ENCODE measurements at regions not wholly inside any gene's neighbourhood (a gene's known extent, or its start where the extent isn't known, plus 50 kb on each side); places are given as distances from the start of the nearest gene placed in this dataset.
"Not testable (repeated sequence)": the region's sequence is repeated elsewhere in the genome, so short reads cannot be mapped to it uniquely, and the experiment has no call there.

DNA sequence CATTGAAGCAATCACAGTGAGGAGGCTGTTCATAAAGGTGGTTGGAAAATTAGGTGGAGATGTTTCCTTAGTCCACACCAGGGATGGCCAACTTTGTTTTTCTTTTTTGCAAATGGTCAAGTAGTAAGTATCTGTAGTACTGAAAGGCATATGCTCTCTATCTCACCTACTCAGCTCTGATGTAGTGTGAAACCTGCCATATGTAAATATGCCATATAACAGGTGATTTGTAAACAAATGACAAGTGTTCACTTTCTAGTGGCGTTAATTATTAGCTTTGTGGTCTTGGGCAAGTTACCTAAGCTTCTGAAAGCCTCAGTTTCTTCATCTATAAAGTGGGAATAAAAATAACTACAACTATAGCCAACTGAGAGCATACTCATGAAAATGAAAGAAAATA is 421.4 kb upstream of the LCORL start:
- DNase-seq (ENCODE audit: low read depth): no peak

DNA sequence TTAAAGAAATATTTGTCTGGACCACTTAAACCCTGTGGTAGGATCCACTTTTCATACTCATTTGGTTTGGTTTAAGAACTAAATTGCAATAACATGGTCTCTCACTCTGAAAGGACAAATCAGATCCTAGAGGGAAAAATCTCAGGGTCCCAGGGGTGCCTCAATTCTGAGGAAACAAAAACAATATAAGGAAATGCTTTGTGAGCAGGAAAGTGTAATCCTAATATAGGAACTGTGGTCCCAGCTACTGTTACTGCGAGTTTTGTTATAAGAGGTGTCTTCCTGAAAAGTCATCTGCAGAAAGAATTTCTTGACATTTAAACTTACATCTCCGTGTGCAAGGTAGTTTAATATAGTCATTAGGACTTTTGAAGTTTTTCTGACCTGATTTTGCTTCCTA is 420.1 kb upstream of the LCORL start:
- DNase-seq (ENCODE audit: low read depth): no peak

DNA sequence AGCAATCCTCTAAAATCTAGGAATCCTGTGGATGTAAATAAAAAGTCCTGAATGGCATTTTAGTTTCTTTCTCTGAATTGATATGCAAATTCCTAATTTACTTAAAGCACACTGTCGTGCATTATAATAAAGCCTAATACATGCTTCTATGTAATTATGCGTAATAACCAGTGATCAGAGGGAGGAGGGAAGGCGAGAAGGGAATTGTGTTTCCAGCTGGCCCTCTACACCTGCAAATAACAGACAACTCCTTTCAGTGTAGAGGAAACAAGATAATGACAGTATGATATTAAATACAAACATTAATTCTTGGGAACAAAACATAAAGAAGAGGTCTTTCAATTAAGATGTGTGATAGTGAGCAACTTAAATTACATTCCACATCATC is 419.6 kb upstream of the LCORL start:
- DNase-seq (ENCODE audit: low read depth): no peak

DNA sequence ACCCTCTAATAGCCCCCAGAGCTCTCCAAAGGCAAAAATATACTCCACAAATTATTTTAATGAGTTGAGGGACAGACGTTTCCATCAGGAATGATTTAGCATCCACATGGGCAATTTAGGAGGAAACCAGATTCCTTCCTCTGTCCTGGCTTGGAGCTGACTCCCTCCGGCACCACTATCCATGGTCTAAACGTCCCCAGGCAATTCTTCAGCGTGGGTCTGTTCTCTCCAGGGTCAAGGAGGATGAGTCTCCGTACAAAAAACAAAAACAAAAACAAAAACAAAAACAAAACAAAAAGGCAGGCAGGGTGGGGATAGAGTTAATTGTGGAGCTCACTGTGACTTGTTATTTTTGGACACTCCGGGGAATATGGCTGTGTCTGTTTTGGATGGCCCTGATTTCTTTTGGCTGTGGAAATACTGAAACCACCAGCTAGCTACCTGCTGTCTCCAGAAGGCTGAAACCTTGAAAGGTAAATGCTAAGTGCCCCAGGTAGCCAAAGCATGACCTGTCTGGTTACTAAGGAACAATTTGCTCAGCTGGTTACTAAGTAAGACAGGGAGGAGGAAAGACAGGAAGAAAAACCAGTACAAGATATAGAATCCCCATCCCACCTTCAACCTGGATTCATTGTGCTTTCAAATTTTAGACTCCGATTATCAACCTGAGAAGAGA is 419.1 kb upstream of the LCORL start:
- DNase-seq (ENCODE audit: low read depth): no peak

DNA sequence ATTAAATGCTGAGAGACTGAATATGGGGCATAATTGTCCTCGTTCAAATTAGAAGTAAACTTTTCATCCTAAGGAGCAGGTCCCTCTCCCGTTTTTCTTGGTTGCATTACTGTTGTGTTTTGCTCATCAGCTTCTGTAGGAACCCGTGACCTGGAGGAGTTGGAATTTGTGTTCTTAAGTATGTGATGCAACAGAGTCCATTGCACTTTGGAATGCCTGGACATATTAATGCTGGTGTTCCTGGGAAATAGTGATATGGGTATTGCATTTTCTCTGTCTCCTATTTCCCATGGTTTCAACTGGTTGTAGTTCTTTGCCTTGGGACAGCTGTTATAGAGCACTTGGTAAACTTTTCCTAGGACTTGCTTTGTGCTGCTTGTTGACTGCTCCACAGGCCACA is 417.8 kb upstream of the LCORL start:
- DNase-seq (ENCODE audit: low read depth): no peak

DNA sequence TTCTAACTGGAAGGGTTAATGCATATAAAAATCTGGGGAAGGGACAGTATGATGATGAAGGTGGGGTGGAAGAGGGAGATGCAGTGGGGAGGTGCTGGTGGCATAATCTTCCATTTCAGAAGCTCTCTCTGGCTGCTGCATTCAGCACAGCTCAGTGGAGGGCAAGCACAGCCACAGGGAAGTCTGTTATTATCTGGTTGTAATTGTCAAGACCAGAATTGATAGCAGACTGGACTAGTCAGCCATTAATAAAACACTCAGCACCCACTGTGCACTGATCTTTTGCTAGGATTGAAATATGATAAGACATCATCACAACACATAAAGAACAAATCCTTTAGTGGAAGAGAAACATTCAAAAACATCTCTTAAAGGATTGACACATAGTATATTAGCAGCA is 414.2 kb upstream of the LCORL start:
- no peak for DNase-seq (ENCODE audit: low read depth)

DNA sequence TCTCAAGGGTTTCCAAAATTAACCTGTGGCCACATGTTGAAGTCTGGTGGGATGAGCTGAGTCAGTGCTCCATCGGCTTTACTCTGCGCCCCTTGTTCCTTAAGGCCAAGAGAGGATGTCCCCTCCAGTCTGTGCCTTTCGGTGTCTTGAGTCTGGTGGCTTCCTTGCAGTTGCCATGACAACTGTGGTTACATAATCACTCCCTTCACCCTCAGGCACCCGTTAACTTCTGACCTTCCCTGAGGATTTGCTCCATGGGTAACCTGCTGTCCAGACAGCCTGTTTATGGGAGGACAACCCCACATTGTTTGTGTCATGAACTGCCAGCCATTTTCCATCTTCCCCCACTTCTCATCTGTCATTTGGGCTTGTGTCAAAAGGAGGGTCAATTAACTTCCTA is 401.1 kb upstream of the LCORL start:
- DNase-seq (ENCODE audit: low read depth): no peak

DNA sequence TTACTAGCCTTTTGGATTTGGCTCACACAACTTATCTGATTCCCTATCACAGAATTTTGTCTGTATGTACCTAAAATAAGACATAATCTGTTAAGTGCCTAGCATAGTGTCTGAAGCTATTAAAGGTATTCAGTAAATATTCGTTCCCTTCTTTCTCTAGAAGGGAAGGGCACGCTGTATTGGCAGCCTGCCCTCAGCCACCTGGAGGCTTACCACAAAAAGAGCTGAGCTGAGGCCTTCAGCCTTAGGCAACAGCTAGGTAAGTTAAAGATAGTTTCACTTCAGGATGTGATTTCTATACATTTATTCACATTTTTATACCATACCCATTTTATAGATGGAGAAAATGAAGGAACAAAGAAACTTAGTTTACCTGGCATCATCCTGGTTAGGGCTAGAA is 400.0 kb upstream of the LCORL start:
- DNase-seq (ENCODE audit: low read depth): no peak

DNA sequence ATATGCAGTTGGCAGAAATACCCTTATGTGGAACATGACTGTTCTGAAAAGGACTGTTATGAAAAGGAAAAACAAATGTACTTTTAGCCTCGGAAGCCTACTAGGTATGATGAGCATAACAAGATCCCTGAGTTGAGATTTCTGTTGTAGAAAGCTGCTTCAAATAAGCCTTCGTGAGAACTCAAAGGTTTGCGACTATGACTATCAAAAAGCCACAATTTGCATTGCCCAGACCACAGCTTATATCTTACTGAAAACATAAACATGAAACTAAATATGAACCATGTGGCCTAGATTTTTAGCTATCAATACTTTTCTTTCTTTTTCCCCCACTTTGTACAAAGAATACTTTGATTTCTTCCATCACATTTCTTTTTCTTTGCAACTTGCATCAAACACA is 398.2 kb upstream of the LCORL start:
- no peak for DNase-seq (ENCODE audit: low read depth)

DNA sequence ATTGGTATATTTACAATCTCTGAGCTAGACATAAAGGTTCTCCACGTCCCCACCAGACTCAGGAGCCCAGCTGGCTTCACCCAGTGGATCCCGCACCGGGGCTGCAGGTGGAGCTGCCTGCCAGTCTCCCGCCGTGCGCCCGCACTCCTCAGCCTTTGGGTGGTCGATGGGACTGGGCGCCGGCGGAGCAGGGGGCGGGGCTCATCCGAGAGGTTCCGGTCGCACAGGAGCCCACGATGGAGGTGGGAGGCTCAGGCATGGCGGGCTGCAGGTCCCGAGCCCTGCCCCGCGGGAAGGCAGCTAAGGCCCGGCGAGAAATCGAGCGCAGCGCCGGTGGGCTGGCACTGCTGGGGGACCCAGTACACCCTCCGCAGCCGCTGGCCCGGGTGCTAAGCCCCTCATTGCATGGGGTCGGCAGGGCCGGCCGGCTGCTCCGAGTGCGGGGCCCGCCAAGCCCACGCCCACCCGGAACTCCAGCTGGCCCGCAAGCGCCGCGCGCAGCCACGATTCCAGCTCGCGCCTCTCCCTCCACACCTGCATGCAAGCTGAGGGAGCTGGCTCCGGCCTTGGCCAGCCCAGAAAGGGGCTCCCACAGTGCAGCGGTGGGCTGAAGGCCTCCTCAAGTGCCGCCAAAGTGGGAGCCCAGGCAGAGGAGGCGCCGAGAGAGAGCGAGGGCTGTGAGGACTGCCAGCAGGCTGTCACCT is 396.8 kb upstream of the LCORL start:
- not testable (repeated sequence) for DNase-seq (ENCODE audit: low read depth)

DNA sequence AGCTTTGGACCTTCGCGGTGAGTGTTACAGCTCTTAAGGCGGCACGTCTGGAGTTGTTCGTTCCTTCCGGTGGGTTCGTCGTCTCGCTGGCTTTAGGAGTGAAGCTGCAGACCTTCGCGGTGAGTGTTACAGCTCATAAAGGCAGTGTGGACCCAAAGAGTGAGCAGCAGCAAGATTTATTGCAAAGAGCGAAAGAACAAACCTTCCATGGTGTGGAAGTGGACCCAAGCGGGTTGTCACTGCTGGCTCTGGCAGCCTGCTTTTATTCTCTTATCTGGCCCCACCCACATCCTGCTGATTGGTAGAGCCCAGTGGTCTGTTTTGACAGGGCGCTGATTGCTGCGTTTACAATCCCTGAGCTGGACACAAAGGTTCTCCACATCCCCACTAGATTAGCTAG is 396.1 kb upstream of the LCORL start:
- not testable (repeated sequence) for DNase-seq (ENCODE audit: low read depth)

DNA sequence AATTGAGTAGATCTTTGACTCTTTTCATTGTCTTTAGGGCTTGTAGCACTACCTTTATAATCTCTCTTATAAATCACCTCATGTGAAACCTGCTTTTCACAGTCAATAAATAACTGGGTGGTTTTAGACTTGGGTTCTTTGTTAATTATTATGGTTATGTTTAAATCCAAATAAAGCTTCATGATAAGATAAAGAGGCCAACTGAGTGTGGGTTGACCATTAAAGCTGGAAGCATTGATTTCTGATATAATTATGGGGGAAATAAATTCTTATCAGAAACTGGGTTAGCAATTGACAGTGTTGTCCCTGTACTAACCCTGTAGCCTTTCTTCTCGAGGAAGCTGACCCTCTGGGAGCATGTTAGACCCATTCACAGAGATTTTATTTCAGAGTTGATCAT is 384.7 kb upstream of the LCORL start:
- no peak for DNase-seq (ENCODE audit: low read depth)

DNA sequence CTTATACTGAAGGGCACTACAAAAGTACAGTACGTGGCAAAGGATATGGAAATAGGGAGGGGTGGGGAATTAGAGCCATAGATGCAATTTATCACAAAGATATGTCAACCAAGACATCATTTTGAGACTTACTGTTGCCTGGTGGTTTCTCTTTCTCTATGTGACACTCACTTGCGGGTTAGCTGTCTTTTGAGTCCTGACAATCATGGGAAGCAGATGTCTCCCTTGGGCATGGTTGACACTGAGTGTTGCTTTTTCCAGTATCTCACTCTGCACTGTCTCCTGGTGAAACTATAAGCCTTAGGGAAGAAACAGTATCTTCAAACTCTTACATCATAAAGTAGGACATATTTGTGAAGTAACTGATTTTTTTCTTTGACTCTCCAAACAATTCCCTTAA is 383.5 kb upstream of the LCORL start:
- no peak for DNase-seq (ENCODE audit: low read depth)

DNA sequence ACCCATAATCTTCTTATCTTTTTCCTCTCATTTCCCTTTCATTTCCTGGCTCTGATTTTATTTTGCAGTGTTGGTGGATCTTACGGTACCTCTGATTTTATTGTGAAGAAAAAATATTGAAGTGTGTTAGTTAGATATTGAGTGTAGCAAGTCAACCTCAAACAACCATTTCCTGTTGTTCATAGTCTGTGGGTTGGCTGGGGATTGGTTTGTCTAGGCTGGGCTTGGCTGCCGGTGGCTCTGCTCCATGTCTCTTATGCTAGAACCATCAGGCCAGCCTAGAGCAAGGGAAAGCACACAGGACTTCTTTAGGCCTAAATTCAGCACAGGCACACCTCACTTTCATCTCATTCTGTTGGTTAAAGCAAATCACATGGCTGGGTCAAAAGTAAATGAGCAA is 383.1 kb upstream of the LCORL start:
- no peak for DNase-seq (ENCODE audit: low read depth)

DNA sequence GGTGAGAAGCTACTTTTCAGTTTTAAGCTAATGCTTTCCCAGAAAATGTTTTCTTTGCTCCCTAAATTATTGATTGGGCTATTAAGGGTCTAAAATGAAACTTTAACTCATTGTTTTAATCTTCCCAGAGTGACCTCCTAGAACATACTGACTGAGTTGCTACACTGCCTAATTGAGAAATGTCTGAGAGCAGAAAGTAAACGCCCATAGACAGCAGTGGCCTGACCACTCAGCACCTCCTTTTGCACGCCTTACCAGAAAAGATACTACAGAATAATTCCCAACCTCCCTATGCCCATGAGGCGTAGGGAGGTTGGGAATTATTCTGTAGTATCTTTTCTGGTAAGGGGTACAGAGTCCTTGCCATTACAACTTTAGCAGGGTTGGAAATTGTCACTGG is 381.8 kb upstream of the LCORL start:
- no peak for DNase-seq (ENCODE audit: low read depth)

DNA sequence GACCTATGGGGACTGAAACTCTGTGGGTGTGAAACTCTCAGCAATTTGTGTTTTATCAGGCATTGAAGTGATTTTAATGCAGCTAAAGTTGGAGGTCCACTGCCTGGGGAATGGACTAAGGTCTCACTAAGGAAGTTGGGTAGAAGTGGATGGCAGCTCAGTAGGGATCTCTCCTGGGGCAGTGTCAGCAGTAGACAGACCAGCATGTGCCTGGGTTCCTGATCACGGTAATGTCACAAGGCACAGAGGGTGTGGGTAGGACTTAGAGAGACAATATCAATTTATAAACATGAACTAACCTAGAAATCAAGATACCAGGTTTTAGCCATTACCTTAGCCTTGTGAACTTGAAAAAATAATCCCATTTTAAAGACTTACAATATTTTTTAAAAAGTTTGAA is 380.3 kb upstream of the LCORL start:
- DNase-seq (ENCODE audit: low read depth): no peak

DNA sequence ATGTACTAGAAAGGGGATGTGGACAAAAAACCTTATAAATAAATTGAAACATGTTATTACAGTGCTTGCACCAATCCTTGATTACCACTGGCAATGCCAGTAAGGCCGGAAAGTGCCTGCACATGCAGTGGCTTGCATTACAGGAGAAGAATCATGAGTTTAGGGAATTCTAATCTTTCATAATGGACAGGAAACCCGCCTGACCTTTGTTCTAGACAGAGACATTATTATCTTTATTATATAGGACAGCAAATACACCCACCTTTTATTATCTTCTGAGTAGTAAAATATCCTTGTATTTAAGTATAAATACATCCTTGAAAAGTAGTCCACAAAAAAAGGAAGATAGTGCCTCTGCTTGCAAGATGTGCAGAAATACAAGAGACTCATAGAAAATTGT is 379.9 kb upstream of the LCORL start:
- no peak for DNase-seq (ENCODE audit: low read depth)

DNA sequence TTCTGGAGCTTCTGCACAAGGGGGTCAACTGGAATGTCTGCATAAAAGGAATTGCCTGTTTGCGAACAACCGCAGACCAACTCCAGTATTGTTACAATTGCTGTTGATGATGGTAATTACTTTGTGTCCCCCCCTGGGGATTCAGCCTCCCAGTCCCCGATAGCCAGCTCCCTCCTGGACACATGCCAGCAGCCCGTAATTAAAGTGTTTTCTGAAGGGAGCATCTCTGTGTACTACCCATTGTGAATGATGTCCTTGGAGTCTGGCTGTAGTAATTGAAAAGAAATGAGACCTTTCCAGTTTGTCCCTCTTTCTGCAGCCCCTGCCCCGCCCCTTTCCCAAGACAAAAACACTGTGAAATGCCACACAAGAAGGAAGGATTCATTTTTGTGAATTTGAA is 377.1 kb upstream of the LCORL start:
- no peak for DNase-seq (ENCODE audit: low read depth)

DNA sequence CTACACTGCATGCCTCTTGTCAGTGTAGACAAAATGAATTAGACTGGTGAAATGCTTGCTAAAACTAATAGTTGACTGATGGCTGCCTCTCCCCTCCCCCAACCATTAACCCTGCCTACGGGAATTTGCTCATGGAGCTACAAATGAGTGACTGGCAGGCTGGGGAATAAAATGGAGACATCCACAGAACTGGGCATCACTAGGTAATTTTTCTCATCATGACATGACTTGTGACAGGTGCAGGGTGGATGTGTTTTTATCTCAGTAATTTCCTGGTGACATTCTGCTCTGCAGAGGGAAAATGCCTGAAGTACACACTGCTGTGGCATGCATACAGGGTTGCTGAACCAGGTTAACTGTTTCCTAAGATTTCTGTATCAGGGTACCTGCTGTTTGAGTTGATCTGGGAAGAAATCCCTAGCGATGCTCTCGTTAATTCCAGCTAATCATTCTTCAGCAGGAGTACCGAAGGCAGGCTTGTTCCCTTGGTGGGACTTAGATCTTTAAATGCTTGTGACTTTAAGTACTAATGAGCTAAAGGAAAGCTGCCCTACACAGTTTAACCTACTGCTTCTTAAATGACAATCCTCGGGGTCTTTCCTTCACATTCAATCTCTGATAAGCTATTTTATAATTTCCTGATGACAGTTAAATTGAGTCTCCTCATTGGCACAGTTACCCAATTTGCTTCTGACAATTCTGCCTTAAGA is 376.3 kb upstream of the LCORL start:
- DNase-seq (ENCODE audit: low read depth): no peak

DNA sequence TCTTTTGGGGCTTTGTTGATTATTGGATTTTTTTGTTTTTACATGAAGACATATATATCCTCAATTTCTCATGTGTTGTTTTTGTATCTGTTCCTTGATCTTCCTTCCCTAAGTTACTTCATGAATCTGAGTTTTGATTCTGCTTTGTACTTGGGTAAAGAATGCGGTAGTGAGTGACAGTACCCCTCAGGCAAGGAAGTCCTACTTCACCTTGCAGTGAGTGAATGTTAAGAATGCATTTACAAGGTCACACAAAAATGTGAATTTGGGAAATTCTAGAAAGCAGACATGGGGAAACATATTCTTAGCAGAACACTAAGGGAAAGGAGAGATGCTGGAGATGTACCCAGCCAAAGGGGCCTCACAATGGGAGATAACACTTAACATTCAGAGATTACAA is 373.1 kb upstream of the LCORL start:
- no peak for DNase-seq (ENCODE audit: low read depth)

DNA sequence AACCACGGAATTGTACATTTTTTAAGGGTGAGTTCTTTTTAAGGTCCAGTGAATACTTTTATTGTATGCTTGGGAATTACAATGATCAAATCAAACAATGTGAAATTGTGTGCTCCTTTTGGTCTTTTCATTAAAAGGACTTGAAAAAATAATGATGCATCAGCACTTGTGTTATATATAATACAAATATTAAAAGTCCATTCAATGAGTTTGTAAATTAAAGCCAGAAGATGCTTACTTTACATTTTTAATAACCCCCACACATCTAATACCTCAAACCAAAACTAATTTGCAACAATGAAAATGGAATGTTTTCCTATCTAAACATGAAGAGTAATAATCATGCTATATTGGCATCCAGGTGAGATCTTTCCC is 369.8 kb upstream of the LCORL start:
- no peak for DNase-seq (ENCODE audit: low read depth)

DNA sequence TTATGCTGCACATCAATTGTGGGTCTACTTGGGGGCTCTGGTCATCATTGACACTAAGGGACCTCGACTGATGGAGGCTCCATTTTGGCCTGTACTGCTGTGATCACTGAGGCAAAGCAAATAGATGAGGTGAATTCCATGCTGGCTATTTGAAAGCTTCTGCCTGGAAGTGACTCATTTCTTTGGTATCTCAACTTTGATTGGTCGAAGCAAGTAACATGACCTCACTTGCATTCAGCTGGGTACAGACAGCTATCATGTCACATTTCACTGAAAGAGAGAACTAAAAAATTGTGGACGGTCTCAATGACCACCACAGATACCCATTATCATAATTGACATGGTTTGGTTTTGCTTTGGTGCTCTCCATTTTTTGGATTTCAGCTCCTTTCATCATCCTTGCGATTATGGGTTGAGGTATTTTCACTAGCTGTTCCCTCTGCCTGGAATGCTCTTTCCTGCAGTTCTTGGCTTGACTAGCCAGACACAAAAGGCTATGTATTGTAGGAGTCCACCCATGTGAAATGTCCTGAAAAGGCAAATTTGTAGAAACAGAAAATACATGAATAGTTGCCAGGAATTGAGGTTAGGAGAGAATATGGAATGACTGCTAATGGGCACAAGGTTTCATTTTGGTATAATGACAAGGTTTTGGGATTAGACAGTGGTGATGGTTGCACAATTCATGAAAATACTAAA is 369.2 kb upstream of the LCORL start:
- no peak for DNase-seq (ENCODE audit: low read depth)

DNA sequence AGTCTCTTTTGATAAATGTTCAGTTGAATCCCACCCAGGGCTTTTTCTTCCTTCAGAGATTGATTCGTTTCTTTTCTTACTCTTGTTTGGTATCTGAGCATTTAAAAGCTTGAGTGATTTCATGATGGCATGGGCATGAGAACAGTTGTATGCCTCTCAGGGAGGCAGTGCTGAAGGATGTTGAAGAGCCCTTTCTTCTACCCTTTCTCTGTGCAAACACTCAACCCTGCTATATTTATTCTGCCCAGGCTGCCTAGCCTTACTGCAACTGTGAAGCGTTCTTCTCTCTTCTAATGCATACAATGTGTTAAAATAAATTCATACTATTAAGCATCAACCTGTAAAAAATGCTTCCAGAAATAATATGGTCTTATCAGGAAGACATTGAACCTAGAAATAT is 367.6 kb upstream of the LCORL start:
- no peak for DNase-seq (ENCODE audit: low read depth)

Data from stimulated activated CD8-positive, alpha-beta memory T cell treated with anti-CD3 and anti-CD28 coated beads, Interleukin-15, amount 100 ng/mL, for 1 hour (primary cell).